Right hindlimb (tissue), 1 donor: ENCODE measurements at regions not wholly inside any gene's neighbourhood (a gene's known extent, or its start where the extent isn't known, plus 50 kb on each side); places are given as distances from the start of the nearest gene placed in this dataset.

Experiments
- DNase-seq: peaks from one replicate; pipeline ENCODE4 v3.0.0-alpha.2; 2018

GRCh38 chr2:21451403-21451802 is 327.6 kb downstream of the TDRD15 start:
- DNase-seq: no peak

DNA sequence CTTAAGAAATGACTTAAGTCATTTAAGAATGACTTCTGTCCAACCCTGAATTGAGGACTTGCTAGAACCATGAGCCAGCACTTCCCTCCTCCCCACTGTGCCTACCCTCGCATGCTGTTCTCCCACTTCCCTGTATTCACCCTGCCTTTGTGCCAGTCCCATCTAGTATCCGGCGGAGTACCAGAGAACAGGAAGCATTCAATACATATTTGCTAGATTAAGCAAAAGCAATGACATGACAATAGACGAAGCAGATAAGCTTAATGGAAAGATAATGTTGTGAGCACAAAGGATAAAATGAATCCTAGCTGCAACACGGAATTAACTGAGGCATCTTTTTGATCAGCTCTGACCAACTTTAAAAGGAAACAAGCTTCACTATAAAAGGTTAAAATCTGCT is 328.5 kb downstream of the TDRD15 start:
- DNase-seq: no peak

DNA sequence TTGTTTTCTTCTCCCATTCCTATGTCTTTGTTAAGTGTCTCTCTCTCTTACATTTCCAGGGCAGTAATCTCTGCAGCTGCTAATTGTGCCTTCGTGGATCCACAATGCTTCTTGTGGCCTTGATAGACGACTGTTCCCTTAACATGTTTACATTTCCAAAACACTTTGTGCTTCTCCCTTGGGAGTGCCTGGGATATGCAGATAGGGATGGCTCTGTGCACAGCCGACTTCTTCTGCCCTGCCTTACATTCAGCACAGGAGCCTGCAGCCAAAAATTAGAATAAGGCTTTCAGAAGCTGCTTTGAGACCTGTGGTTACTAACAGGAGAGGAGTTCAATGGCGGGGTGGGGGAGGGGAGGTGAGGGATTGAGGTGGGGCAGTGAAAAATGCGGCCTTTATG is 328.9 kb downstream of the TDRD15 start:
- DNase-seq: no peak

DNA sequence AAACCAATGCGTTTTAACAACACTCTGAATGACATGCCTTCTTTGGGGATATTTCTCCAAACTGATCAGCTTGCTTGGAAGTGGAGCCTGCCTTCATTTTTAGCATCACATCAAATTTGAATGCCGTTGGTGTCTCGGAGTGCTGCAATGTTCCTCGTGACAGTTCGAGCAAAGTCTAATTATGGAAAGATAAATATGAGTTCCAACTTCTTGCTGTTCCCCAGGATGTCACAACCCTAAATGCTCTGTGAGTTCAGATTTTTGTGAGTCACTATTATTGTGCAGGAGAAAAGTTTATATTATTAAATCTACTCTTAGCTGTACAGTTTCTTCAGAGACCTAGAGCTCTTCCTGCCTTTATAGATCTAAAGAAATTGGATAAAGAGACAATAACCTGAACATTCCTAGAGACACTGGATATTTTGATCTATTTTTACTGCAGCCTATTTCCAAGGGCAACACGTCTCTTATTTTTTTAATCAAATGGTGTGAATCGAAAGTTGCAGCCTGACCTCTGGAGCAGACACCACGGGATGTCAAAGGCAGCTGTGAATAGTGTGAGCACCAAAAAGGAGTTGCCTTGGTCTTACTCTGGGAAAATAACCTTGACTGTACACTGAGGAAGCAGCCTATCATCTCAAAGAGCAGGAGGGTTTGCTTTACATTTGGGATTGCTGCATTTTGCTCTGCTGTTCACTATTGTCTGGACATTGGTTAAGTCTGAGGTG is 330.1 kb downstream of the TDRD15 start:
- no peak for DNase-seq

DNA sequence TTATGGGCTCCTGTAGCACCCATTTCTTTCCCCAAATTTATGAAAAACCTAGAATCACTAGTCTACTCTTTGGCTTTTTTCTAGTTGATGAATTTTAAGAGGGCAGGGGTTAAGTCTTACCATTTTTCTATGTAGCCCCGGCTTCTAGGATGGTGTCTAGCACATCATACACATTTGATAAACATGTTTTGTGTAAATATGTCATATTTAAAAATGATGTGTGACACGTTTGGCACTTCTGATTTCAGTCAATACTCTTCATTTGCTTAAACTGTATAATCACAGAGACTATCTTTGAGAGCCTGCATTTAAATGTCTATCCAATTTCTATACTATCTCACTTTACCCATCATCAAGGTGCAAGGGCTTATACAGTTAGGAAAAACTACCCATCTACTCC is 331.1 kb downstream of the TDRD15 start:
- DNase-seq: no peak

- DNase-seq: no peak
Observed at GRCh38 chr2:21461754-21462240, 338.0 kb downstream of the TDRD15 start.

DNA sequence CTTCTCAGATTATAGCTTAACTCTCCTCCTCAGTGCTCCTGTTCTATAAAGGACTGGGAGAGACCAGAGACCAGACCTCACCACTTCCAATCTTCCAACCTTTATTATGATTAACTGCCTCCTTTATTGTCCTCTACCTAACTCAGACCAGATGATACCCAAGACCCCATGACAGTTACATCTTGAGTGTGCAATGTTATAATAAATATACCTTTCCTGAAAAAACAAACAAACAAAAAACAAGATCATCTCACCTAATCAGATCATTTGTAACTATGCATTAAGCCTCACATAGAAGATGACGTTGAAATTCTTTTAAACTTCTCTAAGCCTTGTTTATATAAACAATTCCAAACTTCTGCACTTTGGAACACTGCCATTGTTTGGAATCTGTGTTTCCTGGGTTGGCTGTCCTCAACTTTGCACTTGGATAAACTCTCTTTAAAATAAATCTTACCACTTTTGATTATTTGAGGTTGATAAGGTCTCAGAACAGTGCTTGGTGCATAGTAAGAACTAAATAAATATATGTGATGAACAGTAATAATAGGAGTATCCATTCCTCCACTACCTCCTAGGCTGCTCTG is 342.7 kb downstream of the TDRD15 start:
- DNase-seq: no peak

DNA sequence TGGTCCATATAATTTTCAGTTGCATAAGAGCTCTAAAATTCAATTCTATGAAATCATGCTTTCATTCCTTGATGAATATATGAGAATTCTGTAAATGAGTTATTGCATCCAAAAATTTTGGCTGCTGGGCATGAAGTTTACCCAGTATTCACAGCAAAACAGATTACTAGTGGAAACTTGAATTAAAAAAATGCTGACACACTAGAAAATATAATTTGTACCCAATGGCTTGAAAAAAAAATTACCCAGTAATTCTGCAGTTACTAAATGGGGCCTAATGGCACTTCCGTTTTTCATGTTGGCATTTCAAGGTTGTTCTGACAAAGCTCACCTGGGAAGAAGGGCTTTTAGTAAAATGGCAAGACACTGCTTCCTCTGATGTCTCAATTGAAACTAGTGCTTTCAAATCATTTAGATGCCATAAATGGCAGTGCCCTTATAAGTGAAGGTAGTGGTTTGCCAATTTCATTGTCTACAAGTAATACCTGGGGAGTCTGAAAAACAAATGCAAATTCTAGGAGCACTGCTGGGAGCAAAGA is 343.6 kb downstream of the TDRD15 start:
- no peak for DNase-seq

- no peak for DNase-seq
Observed at GRCh38 chr2:21467910-21468309, 344.1 kb downstream of the TDRD15 start.

- DNase-seq: no peak
Observed at GRCh38 chr2:21468624-21469023, 344.9 kb downstream of the TDRD15 start.

GRCh38 chr2:21469158-21469557 is 345.4 kb downstream of the TDRD15 start:
- DNase-seq: no peak

DNA sequence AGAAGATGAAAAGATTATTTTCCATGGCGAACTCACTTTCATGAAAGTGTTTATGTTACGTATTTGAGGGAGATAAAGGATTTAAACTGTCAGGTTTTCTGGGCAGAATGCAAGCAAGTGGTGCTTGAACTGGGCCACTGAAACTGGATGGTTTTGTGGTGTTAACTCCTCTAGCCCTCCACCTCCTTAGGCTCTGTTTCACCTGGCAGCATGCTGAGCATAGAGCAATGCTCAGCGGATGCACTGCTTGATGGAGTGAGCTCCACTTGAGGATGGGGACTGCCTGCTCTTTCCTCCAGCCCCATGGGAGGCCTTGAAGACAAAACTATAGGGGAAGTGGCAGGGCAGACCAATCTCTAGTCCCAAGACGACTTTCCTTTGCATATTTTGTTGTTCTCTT is 345.8 kb downstream of the TDRD15 start:
- DNase-seq: no peak

DNA sequence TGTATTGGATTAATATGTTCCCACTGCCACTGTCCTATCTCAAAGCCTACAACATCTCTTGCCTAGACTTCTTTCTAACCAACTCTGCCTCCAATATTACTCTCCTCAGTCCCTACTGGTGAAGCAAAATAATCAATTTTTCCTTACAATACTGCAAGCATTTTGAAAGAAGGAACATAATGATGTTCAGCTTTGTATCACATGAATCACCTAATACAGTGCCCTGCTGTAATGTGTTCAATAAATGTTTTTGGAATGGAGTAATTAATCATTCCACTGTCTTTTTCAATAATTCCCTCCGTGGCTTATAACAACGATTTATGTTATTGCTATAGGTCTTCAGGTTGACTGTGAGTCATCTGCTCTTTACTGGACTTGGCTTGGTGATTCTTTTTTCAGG is 356.4 kb downstream of the TDRD15 start:
- DNase-seq: no peak

- DNase-seq: no peak
Observed at GRCh38 chr2:21484643-21485042, 360.9 kb downstream of the TDRD15 start.

GRCh38 chr2:21486445-21486844 is 362.7 kb downstream of the TDRD15 start:
- DNase-seq: no peak

DNA sequence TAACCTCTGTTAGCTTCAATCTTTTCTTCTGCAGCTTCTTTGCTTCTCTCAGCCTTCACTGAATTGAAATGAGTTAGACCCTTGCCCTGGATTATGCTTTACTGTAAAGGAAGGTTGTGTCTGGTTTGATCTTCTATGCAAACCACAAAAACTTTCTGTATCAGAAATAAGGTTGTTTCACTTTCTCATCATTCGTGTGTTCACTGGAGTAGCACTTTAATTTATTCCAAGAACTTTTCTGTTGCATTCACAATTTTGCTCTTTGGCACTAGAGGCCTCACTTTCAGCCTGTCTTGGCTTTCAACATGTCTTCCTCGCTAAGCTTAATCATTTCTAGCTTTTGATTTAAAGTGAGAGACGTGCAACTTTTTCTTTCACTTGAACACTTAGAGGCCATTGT is 365.3 kb downstream of the TDRD15 start:
- no peak for DNase-seq

- no peak for DNase-seq
Observed at GRCh38 chr2:21498016-21498415, 374.2 kb downstream of the TDRD15 start.

- no peak for DNase-seq
Observed at GRCh38 chr2:21500401-21500945, 376.7 kb downstream of the TDRD15 start.

DNA sequence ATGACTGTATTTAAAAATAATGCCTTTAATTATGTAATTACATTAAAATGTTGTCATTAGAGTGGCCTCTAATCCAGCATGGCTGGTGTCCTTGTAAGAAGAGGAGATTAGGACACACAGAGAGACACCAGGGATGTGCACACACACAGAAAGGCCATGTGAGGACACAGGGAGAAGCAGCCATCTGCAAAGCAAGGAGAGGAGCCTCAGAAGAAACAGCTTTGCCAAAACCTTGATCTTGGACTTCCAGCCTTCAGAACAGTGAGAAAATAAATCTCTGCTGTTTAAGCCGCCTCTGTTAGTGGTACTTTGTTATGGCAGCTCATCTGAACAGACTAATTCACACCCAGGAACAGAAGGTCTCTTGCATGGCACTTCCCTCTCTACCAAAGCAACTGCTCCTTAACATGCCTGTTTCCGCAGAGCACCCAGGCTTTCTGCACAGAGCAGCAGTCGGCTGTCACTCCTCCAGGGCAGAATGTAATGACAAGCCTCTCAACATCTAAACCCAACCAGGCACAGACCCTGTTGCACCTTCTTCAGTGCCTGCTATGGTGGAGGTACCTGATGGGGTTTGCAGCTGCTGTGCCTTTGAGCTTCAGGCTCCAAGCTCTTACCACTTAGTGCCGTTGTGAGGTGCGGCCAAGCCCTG is 377.7 kb downstream of the TDRD15 start:
- no peak for DNase-seq

GRCh38 chr2:21515903-21516302 is 392.1 kb downstream of the TDRD15 start:
- DNase-seq: no peak

DNA sequence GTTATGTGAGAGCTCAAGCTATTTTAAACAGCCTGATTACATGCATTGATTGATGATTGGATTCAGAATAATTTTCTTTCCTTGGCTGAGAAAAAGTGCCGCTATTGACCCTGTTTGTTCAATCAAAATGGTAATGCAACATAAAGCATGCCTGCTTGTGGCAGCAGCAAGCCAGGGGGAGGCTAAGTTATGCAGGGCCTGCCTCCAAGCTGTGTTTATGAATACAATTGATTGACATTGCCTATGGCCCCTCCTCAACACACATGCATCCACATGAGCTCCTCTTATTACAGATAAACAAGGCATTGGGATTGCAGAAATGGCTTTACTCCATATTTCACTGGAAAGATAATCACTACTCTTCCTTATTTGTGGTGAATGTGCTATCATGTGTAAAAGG is 395.6 kb downstream of the TDRD15 start:
- DNase-seq: no peak

DNA sequence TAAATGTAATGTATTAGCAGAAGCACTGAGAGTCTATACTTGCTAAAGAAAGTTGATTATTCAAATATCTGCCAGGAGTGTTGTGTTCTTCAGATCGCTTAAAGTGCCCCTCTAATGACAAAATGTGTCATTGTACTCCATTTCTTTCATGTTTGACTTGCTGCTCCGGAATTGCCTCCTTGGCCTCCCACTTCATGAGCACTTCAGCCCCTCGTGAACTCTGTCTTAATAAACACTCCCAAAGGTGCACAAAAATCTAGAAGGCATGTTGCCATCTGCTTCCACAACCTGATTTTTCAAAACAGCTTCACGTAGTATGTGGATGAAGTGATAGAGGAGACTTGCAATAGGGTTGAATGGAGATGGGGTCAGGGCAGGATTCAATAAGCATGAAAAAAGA is 396.1 kb downstream of the TDRD15 start:
- DNase-seq: no peak

- no peak for DNase-seq
Observed at GRCh38 chr2:21535826-21536225, 412.1 kb downstream of the TDRD15 start.

DNA sequence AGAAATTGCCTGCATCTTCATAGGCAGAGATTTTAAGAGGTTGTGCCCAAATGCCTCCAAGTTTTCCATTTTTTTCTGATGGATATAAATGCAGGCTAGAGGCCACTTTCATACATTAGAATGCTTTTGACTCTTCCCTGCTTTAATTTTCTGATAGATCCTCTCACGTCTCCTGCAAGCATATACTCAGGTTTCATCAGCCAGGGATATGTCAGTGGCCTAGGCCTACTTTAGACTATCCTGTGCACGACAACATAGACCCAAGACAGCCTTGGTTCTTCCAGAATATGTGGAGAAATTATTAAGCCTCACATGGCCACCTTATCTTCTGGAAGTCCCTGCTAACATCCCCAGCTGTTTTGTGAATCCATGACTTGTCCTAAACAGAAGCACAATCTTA is 415.9 kb downstream of the TDRD15 start:
- no peak for DNase-seq
